GM13977 (cell line): ENCODE measurements at regions not wholly inside any gene's neighbourhood (a gene's known extent, or its start where the extent isn't known, plus 50 kb on each side); places are given as distances from the start of the nearest gene placed in this dataset.

ENCODE experiments used
- DNase-seq: peaks from one replicate; pipeline ENCODE4 v3.0.0; 2012; ENCODE audit warnings: low spot score
- in situ Hi-C: fragments of 300-500 bp; cut with MboI; formaldehyde crosslinking; loops from one replicate; pipeline ENCODE4 v1.12.0; 2022; ENCODE audit warnings: low sequenced_read_pairs, low pct_unique_long_range_greater_than_20kb, mixed read lengths, inconsistent platforms; ENCODE audit not compliant: unreplicated experiment
- TF ChIP-seq, protein P1 (sequence below): IDR thresholded peaks from 2 replicates; pipeline ENCODE4 v1.5.1; 2012; ENCODE audit warnings: mild to moderate bottlenecking, control low read depth; ENCODE audit not compliant: insufficient read depth; ENCODE audit errors: extremely low read depth, missing control alignments

DNA sequence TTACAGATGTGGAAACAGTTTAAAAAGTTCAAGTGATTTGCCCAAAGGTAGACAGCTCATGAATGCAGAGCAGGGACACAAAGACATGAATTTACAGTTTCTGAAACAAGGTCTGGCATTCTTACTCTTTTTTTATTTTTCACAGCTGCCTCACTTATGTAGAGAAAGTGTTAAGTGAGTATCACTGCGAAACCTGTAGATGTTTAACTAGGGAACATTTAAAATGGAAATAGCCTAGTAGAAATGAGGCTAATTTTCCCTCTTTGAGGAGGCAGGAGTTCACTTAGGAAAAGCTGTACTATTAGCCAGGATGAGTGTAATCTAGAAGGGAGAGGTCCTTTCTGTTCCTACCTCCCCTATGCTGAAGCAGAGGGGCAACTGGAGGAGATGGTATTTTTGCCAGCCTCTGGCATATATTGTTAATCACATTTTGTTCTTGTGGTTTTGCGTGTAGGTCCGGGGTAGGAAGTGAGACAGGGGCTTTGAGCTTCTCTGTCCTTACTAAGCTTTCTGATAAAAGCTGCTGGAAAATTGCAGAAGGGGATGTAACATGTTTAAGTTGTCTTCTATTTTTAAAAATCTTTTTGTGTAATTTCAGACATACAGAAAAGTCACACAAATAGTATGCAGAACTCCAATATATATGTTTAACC, 492.8 kb upstream of the NR3C2 start:
- TF ChIP-seq, protein P1, sequence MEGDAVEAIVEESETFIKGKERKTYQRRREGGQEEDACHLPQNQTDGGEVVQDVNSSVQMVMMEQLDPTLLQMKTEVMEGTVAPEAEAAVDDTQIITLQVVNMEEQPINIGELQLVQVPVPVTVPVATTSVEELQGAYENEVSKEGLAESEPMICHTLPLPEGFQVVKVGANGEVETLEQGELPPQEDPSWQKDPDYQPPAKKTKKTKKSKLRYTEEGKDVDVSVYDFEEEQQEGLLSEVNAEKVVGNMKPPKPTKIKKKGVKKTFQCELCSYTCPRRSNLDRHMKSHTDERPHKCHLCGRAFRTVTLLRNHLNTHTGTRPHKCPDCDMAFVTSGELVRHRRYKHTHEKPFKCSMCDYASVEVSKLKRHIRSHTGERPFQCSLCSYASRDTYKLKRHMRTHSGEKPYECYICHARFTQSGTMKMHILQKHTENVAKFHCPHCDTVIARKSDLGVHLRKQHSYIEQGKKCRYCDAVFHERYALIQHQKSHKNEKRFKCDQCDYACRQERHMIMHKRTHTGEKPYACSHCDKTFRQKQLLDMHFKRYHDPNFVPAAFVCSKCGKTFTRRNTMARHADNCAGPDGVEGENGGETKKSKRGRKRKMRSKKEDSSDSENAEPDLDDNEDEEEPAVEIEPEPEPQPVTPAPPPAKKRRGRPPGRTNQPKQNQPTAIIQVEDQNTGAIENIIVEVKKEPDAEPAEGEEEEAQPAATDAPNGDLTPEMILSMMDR = no peak
- DNase-seq = no peak
- in situ Hi-C loops = no loop called here

DNA sequence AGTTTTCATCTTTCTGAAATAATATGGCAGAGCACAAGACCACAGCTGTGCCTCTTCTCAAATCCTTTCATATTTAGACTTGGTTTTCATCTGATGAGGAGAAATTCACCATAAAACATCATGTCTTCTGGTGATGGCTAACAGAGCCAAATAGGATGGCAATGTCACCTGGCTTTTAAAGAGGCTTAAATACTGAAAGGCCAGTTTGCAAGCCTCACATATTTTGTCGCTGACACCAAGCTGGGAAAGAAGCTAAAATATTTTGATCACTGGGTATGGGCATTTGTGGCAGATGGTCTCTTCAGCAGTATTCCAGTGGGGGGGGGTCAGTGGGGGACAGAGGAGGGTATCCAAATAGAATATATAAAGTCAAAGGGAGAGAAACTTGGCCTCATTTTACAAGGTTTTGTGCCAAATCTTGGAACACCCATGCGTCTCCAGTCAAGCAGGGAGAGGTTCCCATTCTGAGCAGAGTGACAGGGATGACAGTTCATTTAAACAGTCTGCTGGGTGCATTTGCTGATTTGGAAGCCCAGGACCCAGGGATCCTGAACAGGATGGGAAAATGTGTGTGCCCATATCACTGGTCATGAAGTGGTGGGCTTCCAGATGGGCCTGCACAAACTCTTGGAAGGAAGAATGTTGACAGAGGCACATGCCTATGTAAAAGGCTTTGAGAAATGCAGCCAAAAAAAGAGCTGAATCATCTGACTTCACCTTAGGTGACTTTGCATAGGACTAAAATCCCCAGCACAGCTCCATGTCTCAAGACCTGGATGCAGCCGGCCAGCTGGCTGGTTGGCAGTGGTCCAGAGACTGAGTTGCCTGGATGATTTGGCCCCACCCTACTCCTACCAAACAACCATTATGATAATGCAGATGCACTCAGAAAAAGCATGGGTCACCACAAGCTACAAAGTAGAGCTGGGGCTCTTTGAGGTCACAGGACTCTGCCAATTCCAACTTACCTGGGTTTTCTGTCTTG, 484.4 kb upstream of the NR3C2 start:
- no peak for DNase-seq
- in situ Hi-C loops = no loop called here
- TF ChIP-seq, protein P1 = no peak

DNA sequence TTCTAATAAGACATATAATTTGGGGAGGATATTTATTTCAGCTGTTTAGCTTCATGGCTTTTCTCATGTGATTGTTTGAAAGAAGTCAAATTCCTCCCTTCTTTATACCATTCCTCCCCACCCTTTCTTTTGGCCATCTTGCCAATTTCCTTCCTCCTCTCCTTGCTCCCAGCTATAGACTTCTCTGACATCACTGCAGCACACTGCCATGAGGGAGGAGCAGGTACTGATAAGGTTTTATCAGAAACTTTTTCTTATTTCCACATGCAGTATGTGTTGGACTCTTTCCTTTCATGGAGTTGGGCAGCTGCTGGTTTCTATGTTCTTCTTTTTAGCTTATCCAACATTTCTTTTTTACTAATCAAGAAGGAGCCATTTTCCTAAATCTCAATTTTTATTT, 481.7 kb upstream of the NR3C2 start:
- in situ Hi-C loops = no loop called here
- TF ChIP-seq, protein P1 = no peak
- DNase-seq = no peak

DNA sequence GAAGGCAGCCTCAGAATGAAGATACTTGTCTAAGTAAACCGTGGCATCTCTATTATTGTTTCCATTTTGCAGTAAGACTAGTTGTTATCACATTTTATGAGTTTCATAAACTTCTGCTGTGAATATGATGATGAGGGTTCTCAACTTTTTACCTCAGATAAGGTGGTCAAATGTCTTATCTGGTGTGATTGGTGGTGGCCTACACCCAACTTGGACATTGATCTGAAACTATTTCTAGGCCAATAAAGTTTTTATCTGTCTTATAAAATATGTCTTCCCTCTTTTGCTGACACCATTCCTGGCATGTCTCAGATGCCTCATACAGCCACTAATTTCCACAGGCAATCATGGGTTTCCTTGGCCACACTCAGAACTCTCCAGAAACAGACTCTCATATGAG, 480.3 kb upstream of the NR3C2 start:
- in situ Hi-C loops = no loop called here
- TF ChIP-seq, protein P1 = no peak

DNA sequence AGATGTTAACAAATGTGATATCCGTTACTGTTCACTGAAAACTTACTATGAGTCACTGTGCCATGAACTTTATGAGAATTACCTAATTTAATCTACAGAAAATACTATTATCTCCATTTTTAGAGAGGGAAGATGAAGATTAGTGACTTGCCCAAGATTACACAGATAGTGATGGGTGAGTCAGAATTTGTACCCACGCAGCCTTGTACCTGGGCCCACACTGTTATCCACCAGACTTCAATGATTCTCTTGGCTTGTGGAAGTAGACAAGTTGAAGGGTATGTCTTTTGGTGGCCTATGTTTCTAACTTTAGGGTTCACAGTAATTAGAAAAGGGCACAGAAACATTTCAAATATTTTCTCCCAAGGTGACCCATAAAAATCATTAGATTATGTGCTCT, 472.5 kb upstream of the NR3C2 start:
- in situ Hi-C loops = no loop called here
- no peak for DNase-seq
- TF ChIP-seq, protein P1 = no peak

More for the DNA sequence above, 480.3 kb upstream of the NR3C2 start:
- no peak for DNase-seq

DNA sequence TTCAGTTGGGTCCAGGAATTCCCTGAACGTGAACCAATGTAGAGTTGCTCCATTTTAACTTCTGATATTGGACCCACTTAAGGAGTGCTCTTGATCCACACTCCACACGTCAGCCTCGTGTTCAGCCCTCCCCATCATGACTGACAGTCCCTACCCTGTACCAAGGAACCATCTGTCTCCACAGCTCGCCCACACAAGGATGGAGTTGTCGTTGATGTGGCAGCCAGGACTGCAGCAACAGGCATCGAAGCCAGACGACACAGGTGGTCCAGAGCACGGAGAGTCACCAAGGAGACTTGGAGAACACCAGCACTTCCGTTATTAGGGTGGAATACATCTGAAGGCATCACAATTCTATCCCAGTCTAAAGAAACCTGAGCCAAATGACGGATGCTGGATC, 472.1 kb upstream of the NR3C2 start:
- in situ Hi-C loops = no loop called here
- TF ChIP-seq, protein P1 = no peak
- no peak for DNase-seq
